Vagina (tissue), 2 donors: ENCODE measurements at regions not wholly inside any gene's neighbourhood (a gene's known extent, or its start where the extent isn't known, plus 50 kb on each side); places are given as distances from the start of the nearest gene placed in this dataset.

Experiments
- DNase-seq, 2 donors: peaks; one replicate each; pipeline ENCODE4 v3.0.0-alpha.2; 2017; ENCODE audit errors: extremely low spot score in 2 of 2
- H3K27ac ChIP-seq: fragments of 200-600 bp; sonication (generic); one replicate; pipeline ENCODE4 v1.5.1; 2019
- H3K27me3 ChIP-seq: fragments of 200-600 bp; sonication (generic); one replicate; pipeline ENCODE4 v1.5.1; 2019
- H3K36me3 ChIP-seq, 2 donors: fragments of 200-600 bp; sonication (generic); one replicate each; pipeline ENCODE4 v1.5.1; 2017 to 2019
- H3K4me1 ChIP-seq: fragments of 200-600 bp; sonication (generic); one replicate; pipeline ENCODE4 v1.5.1; 2019
- H3K4me3 ChIP-seq, 2 donors: fragments of 200-600 bp; sonication (generic); 1 replicate in 1 of 2; 2 replicates in 1 of 2; pipeline ENCODE4 v1.5.1; 2016 to 2019
- H3K9me3 ChIP-seq: fragments of 200-600 bp; sonication (generic); one replicate; pipeline ENCODE4 v1.5.1; 2019
- CTCF ChIP-seq, 3 experiments: fragments of 450-650 bp in 2 of 3; fragments of 200-600 bp in 1 of 3; sonication (generic) in 1 of 3; IDR thresholded peaks; one replicate each; pipeline ENCODE4 v1.5.1; 2017 to 2019; ENCODE audit warnings: antibody characterized with exemption in 3 of 3, mild to moderate bottlenecking in 2 of 3, moderate library complexity in 2 of 3
- POLR2A ChIP-seq, 2 donors: fragments of 450-650 bp; IDR thresholded peaks; one replicate each; pipeline ENCODE4 v1.6.1; 2017; ENCODE audit warnings: antibody characterized with exemption in 2 of 2, mild to moderate bottlenecking in 2 of 2, moderate library complexity in 2 of 2
- POLR2AphosphoS5 ChIP-seq, 2 donors: sonication (generic); formaldehyde crosslinking; IDR thresholded peaks; one replicate each; pipeline ENCODE4 v1.9.0; 2017; ENCODE audit warnings: antibody characterized with exemption in 2 of 2, mild to moderate bottlenecking in 2 of 2, low read depth in 1 of 2; ENCODE audit not compliant: insufficient read depth in 1 of 2
- intact Hi-C: fragments of 100-400 bp; cut with DNase I; formaldehyde crosslinking; loops from one replicate; pipeline ENCODE4 v1.15.1; 2023

DNA sequence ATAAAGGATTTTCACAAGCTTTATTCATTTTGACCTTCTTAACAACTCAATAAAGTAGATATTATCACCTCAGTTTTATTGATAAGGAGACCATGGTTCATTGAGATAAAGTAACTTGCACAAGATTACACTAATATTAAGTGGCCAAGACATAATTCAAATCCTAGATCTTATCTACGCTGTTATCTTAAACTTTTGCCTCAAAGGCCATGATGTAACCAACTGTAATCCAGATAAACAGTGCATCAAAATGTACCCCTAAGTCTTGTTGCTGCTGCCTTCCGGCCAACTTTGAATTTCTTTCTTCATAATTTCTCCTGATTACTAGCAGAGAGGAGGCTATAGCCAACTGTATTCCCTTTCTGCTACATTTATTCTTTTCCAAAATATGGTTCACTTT, 1094.8 kb upstream of the PIK3C3 start:
- no peaks in the 10 kb centered on the region for H3K36me3 ChIP-seq
- H3K9me3 ChIP-seq, result no peaks in the 10 kb centered on the region
- no peaks in the 10 kb centered on the region for H3K4me1 ChIP-seq
- no peak overlapping the region for H3K27ac ChIP-seq
- DNase-seq, result no peak
- no peak overlapping the region for H3K4me3 ChIP-seq
- no peaks in the 10 kb centered on the region for H3K27me3 ChIP-seq
- no peak for TF ChIP-seq POLR2AphosphoS5 (IDR thresholded peaks at IDR 0.05; ENCODE audit: insufficient read depth in 1 of 2, low read depth in 1 of 2)
- no peak for TF ChIP-seq POLR2A (IDR thresholded peaks at IDR 0.05)
- TF ChIP-seq CTCF (IDR thresholded peaks at IDR 0.05), result no peak
- intact Hi-C loops, result no loop called here

GRCh38 chr18:40855661-40856060, 1099.4 kb upstream of the PIK3C3 start:
- no peak overlapping the region for H3K4me3 ChIP-seq
- H3K9me3 ChIP-seq, result no peaks in the 10 kb centered on the region
- TF ChIP-seq CTCF (IDR thresholded peaks at IDR 0.05) (no peak), POLR2AphosphoS5 (IDR thresholded peaks at IDR 0.05; ENCODE audit: insufficient read depth in 1 of 2, low read depth in 1 of 2) (no peak), POLR2A (IDR thresholded peaks at IDR 0.05) (no peak)
- no peaks in the 10 kb centered on the region for H3K27me3 ChIP-seq
- no peaks in the 10 kb centered on the region for H3K36me3 ChIP-seq
- DNase-seq, result no peak
- intact Hi-C loops, result no loop called here
- no peaks in the 10 kb centered on the region for H3K4me1 ChIP-seq
- no peak overlapping the region for H3K27ac ChIP-seq

DNA sequence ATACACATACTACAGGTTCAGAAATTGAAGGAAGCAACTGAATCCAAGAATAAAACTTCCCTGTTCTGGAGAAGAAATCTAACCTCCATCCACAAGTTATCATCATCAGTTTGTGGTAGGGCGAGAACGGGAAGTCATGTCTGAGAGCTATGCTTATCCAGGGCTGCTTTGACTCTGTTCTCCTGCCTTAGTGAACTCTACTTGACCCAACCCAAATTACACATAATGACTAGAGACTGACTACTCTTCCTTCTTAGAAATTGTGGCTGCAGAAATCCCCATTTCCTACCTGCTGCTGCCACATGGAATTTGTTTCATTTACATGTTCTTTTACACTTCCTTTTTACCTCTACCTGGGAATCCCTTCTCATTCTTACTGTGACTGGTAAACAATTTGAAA, 1102.6 kb upstream of the PIK3C3 start:
- TF ChIP-seq CTCF (IDR thresholded peaks at IDR 0.05), result no peak
- TF ChIP-seq POLR2AphosphoS5 (IDR thresholded peaks at IDR 0.05; ENCODE audit: insufficient read depth in 1 of 2, low read depth in 1 of 2), result no peak
- no peak for TF ChIP-seq POLR2A (IDR thresholded peaks at IDR 0.05)
- intact Hi-C loops, result no loop called here
- Histone ChIP-seq H3K27ac (no peak overlapping the region), H3K4me3 (no peak overlapping the region), H3K9me3 (no peaks in the 10 kb centered on the region), H3K27me3 (no peaks in the 10 kb centered on the region), H3K4me1 (no peaks in the 10 kb centered on the region), H3K36me3 (no peaks in the 10 kb centered on the region)
- no peak for DNase-seq

DNA sequence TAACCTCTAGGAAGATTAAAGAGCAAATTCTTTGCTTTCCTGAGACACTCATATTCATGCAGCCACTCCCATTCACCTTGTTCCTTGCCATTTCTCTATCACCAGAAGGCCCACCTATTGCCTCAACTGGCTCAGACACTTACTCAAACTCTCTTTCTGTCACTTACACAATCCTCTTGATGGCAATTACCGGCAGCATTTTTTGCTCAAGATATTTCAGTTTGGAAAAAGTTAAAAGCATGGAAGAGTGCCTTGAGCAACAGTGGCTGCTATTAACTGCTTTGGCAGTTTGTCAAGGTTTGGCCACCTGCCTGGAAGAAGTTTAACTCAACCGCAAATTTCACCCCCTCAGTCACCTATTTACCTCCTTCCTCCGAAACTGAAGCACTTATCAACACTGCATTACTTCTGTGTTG, 1104.0 kb upstream of the PIK3C3 start:
- Histone ChIP-seq H3K36me3 (no peaks in the 10 kb centered on the region), H3K4me1 (no peaks in the 10 kb centered on the region), H3K27ac (no peak overlapping the region), H3K4me3 (no peak overlapping the region), H3K9me3 (no peaks in the 10 kb centered on the region), H3K27me3 (no peaks in the 10 kb centered on the region)
- TF ChIP-seq CTCF (IDR thresholded peaks at IDR 0.05) (no peak), POLR2AphosphoS5 (IDR thresholded peaks at IDR 0.05; ENCODE audit: insufficient read depth in 1 of 2, low read depth in 1 of 2) (no peak), POLR2A (IDR thresholded peaks at IDR 0.05) (no peak)
- no peak for DNase-seq
- intact Hi-C loops, result no loop called here

DNA sequence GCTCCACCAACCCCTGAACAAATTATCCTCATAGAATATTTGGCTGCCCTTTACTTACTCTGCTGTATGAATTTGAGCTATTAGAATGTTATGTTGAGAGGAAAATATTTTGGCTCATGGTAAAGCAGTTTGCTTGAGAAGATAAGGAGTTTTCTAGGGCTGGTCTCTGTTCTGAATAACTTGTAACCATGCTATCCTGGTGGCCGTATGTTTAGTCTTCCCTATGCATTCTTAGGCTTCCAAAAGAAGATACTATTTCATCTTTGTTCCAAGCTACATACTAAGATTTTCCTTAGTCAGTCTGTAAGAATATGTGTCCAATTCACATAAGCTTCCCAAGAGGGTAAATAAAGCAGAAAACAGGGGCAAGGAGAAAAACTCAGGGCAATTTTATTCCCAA, 1105.1 kb upstream of the PIK3C3 start:
- no peak for DNase-seq
- Histone ChIP-seq H3K27ac (no peak overlapping the region), H3K9me3 (no peaks in the 10 kb centered on the region), H3K27me3 (no peaks in the 10 kb centered on the region), H3K36me3 (no peaks in the 10 kb centered on the region), H3K4me3 (no peak overlapping the region), H3K4me1 (no peaks in the 10 kb centered on the region)
- intact Hi-C loops, result no loop called here
- no peak for TF ChIP-seq CTCF (IDR thresholded peaks at IDR 0.05)
- TF ChIP-seq POLR2A (IDR thresholded peaks at IDR 0.05), result no peak
- no peak for TF ChIP-seq POLR2AphosphoS5 (IDR thresholded peaks at IDR 0.05; ENCODE audit: insufficient read depth in 1 of 2, low read depth in 1 of 2)
